ENCODE measurements at regions not wholly inside any gene's neighbourhood (a gene's known extent, or its start where the extent isn't known, plus 50 kb on each side); places are given as distances from the start of the nearest gene placed in this dataset.

DNA sequence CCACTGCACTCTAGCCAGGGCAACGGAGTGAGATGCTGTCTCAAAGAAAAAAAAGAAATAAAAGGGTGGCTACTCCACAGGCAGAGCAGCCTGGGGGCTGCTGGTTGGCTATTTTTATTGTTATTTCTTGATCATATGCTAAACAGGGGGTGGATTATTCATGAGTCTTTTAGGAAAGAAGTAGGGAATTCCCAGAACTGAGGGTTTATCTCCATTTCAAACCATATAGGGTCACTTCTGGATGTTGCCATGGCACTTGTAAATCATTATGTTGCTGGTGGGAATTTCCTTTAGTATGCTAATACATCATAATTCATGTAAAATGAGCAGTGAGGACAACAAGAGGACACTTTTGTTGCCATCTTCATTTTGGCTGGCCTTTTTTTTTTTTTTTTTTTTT is 52.1 kb upstream of the GHITM start (continued):
- TF ChIP-seq JUN (IDR thresholded peaks at IDR 0.05; ENCODE audit: low read depth, low read length), result no peak
- no peak for TF ChIP-seq EGR1 (IDR thresholded peaks at IDR 0.05; ENCODE audit: borderline replicate concordance, low read depth, low read length)
- no peak for TF ChIP-seq BACH1 (IDR thresholded peaks at IDR 0.05; ENCODE audit: low read length)
- no peak for TF ChIP-seq SP1 (IDR thresholded peaks at IDR 0.05; ENCODE audit: low read depth, low read length)
